22Rv1 (cell line): ENCODE measurements at regions not wholly inside any gene's neighbourhood (a gene's known extent, or its start where the extent isn't known, plus 50 kb on each side); places are given as distances from the start of the nearest gene placed in this dataset.

ENCODE experiments used
- CTCF ChIP-seq: fragments of 450-650 bp; IDR thresholded peaks from 2 replicates; pipeline ENCODE4 v1.5.1; 2017; ENCODE audit warnings: mild to moderate bottlenecking
- ZFX ChIP-seq: fragments of 450-650 bp; IDR thresholded peaks from 2 replicates; pipeline ENCODE4 v1.6.1; 2017; ENCODE audit warnings: antibody characterized with exemption, borderline replicate concordance

GRCh38 chr4:23070848-23071570 is 378.3 kb downstream of the GBA3 start:
- TF ChIP-seq CTCF, result no peak
- no peak for TF ChIP-seq ZFX
